ENCODE measurements at regions not wholly inside any gene's neighbourhood (a gene's known extent, or its start where the extent isn't known, plus 50 kb on each side); places are given as distances from the start of the nearest gene placed in this dataset.

DNA sequence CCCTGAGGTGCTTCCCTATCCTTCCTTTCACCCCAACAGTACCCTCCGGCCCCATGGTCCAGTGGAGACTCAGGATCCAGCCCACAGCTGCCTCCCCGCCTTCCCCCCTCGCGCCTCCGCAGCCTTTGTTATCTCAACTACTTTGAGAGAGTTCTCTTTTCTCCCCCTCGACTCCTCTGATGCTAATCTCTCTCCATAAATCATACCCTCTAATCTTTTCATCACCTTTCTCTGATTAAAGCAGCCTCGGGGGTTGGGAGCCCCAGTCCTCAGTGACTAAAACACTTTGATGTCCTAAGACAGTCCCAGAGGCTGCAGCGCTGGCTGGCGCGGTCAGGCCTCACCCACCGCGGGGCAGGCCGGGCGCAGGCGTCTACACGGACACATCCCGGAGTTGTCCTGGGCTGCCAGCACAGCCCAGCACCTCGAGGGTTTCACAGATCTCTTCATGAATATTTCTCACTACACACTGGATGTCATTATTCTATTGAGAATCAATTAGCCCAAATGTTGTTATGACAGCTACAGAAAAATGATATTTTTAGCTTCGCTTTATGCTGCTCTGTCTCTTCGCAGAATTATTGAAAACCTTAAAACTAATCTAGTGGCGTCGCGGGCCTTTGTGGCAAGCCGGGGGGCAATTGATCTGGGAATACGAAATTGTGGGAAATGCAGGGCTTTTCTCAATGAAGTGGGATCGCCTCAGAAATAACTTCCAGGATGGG, 289.5 kb downstream of the RRAGC start:
- DNase-seq: peak; percentile 51

GRCh38 chr1:38568061-38568857, 291.3 kb downstream of the RRAGC start:
- DNase-seq: no peak

DNA sequence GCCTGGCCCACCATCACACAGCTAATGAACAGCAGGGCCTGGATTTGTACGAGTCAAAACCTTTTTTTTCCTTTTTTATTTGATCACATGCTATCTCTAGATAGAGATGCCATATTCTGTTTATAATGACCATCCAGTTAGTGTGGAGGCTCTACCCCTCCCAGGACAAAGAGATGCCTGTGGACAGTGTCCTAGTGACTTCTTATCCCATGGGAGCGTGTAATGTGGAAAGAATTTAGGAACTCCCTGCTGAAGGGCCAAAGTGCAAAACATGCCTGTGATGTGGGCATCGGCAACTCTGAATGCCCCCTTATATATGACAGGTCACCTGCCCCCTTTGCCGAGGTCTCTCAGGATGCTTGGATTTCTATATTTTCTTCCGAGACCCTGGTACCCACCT, 292.2 kb downstream of the RRAGC start:
- DNase-seq: no peak

GRCh38 chr1:38565020-38565491, 294.5 kb downstream of the RRAGC start:
- no peak for DNase-seq

DNA sequence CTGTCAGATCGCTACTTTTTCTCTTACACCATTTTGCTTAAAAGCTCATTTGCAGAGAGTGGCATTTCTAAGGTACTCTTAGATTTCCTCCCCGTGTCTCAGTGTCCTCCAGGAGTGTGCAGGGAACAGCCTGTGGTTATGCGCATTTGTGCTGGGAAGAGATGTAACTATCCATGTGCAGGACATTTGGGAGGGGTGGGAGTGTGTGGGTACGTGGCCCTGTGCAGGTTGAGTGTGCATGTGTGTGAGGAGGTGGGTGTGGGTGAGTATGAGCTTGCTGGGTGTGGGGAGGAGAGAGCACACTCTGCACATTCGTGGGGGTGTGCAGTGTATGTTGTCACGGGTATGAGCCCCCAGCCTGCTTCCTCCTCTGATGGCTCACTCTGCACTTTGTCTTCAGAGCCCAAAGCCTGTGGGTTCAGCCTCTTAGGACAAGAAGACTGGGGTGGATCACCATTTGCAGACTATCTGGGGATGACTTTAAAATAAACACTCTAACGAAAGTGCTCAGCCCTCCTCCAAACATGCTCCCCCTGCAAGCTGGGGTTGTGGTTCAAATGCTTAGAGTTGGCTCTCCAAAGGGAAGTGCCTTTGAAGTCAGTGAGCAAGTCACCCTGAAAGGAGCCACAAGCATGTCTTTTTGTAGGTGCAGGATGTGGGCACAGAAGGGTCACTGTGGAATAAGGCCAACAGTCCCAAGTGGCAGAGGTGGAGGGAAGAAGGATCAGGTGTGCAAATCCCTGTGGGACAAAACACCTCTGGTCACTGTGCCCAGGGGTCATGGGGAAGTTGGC, 295.4 kb downstream of the RRAGC start:
- DNase-seq: no peak

DNA sequence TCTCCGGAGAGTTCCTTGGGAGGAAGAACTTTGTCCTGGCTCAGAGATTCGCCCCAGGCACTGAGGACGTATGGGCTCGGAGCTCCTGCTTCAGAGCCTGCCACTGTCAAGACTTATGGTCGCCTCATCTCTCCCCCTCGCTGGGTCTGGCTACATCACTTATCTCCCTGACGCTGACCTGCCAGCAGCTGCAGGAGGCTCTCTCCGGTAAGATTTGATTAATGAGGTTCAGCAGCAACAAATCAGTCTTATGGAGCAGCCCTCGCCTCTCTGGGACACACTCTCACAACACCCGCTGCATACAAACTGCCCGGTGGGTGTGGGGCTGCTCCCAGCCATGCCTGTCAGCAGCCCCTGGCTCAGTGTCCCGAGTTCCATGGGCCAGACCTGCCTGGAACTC, 297.8 kb downstream of the RRAGC start:
- DNase-seq: no peak

DNA sequence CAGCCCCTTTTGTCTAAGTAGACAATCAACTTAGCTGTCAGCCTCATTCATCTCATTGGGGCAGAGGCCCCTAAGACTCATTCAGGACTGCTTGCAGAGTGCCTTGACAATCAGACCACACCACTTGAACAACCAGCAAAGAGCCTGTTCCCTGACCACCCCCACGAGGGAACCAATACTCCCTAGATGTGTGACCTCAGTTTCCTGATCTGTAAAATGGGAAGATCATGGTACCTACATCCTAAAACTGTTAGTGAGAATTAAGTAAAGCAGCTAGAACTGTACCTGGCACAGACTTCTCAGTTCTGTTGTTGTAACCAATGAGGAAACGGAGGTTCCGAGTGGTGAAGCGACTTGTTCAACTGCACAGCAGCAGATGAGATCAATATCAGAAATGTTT, 298.5 kb downstream of the RRAGC start:
- DNase-seq: no peak

DNA sequence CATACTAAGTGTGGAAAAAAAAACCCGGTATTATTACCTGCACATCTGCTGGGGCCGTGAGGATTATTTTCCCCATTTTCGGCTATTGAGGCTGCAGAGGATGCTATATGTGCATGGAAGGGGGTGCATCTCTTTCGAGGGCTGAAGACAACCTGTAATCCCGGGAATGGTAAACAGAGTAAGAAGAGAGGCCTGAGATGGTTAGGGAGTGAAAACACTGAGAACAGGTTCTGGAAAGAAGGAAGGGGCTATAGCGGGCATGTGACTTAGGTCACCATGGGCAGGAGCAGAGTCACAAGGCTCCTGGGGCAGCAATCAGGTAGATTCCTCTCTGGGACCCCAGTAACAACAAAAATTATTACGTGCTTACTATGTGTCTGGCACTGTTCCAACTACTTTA, 299.1 kb downstream of the RRAGC start:
- DNase-seq: no peak

DNA sequence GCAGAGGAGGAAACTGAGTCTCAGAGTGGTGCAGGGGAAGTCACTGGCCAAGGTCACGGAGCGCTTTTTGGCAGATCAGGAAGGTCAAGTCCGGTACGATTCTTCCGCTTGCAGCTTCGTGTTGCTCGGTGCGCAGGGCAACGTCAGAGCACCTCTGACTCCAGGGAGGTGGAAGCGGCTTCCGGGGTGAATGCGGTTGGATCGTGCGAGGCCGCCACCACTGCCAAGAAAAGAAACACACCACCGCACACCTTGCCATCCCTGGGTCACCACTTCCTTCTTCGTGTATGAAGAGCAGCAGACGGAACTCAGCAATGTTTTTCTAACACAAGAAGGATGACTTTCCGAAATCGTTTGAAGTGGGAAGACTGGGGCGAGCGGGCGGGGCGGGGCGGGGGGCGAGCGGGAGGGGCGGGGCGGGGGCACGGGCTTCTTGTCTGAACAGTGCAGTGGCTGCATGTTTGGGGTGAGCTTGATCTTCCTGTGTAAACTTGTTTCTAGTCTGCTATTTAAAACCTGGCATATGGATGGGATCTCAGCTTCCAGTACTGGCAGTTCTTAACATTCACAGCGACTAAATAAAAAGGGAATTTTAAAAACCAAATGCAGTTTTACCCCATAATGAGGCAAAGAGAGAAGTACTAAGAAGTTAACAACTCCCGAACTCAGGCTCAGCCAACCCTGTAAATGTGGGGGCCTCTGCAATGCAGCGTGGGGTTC, 300.0 kb downstream of the RRAGC start:
- peak; percentile 88 for DNase-seq

DNA sequence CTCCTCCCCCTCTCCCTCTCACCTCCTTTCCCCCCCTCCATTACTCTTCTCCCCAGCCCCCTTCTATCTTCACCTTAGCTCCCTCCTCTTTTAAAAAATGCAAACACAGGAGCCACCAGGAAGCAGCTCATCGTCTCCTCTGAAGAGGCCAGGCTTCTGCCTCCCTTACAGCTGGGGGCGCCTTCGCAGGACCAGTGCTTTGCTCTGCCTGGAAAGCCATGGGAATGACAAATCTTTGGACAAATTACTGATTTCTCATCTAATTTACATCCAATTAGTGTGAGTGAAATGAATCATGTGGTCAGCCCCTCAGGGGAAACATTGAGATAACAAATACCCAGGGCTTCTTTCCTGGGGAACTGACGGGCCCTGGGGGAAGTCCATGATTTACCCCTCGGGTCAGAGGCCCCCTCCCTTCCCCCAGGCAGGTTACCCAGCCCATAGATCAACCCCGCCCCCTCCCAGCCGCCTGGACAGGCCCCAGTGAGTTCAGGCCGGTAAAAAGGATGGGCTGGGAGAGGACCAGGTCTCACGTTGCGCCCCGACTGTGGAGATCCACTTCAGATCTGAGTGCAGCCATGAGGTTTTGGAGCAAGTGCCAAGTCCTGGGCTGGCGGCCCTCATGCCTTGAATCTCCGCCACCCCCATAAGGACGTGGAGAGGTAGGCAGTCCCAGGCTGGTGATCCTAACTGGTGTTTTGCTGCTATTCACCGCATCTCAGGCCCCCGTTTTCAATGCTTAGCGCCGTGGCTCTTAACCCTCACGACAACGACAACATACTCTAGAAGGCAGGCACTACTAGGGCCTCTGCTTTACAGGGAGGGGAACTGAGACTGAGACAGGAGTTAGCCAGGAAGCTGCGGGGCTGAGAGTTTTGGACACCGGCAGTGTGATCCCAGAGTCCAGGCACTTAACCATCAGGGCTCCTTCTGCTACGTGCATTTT, 300.8 kb downstream of the RRAGC start:
- DNase-seq: no peak

GRCh38 chr1:38558055-38558454, 301.5 kb downstream of the RRAGC start:
- peak; percentile 54 for DNase-seq

GRCh38 chr1:38555594-38555993, 304.0 kb downstream of the RRAGC start:
- DNase-seq: no peak

DNA sequence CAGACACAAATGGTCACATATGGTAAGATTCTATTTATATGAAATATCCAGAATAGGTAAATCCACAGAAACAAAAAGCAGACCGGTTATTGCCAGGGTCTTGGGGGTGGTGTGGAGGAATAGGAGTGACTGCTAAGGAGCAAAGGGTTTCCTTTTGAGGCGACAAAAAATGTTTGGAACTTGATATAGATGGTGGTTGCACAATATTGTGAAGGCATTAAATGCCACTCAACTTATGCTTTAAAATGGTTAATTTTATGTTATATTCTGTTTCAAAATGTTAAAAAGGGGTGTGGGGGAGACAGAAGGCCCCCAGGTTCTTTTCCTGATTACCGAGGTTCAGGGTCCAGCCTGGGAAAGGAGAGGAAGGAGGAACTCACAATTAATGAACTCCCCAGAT, 304.4 kb downstream of the RRAGC start:
- DNase-seq: no peak

DNA sequence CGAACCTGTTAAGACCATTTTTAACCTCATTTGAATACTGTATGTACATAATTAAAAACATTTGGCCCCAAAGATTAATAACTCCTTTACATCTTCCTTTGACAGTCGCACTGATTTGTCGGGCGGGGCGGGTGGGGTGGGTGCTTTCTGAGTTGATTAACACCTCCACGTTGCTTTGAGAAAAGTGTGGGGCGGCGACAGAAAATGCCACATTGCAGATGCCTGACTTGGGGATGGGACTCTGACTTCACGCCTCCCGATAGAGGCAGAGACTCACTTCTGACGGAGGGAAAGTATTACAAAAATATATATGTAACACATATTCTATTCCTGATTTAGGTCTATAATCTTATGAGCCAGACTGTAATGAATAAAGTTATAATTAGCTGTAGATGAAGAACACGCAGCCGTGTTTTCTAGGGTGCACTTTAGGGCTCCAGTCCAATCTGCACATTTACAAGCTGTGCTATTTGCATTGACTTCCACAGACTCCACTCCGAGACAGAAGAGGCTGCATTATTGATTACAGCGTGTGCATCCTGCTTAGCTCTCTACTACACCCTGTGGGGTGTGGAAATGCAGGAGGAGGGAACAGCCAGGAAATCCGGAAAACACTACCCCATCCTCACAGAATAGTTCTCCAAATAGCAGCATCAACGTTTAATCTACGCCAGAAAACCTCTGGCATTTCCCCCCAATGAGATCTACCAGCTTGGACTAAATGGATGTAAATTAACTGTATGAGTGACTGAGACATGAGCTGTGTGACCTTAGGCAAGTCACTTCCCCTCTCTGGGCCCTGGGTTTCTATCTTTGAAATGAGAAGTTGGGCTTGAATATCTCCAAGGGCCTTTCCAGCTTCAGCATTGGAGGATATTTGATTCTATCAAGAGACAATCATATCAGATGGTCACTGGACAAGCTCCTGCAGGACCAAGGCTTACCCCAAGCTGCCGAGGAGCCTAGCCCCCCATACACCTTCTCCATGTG, 308.0 kb downstream of the RRAGC start:
- no peak for DNase-seq

- DNase-seq: no peak
These were observed 310.4 kb downstream of the RRAGC start for GRCh38 chr1:38549191-38549590.

DNA sequence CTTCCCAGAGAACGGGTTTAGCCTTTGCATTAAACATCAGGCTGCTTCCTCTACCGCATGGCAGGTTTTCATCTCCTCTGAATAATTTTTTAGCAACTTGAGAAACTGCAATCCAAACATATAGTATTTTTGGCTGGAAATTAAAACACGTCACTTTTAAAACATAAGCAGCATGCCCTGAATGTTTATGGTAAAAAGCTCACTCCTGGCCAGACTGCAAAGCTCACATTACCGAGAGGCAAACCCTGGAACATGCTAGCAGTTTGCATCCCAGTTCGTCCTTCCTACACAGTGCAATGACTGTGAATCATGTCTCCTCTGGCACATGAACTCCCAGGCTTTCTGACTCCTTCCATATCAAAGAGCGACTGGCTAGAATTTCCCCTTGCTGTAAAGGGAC, 312.3 kb downstream of the RRAGC start:
- DNase-seq: no peak

DNA sequence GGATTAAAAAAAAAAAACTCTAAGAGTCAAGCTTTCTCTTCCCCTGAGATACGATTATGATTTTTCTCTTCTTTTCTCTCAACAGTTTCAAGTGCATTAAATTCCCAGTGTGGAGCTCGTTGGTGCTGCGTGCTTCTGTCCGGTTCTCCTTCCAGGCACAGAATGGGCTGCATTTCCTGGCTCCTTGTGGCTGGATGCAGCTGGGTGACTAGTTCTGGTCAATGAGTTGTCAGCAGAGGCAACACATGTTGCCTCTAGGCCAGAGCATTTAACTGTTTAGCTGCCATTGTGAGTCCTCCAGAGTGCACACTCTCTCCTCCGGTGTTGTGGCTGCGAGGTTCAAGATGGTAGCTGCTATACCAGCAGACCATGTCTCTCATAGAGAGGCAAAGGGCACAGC, 312.9 kb downstream of the RRAGC start:
- peak; percentile 15 for DNase-seq

GRCh38 chr1:38541223-38541622, 318.3 kb downstream of the RRAGC start:
- no peak for DNase-seq

DNA sequence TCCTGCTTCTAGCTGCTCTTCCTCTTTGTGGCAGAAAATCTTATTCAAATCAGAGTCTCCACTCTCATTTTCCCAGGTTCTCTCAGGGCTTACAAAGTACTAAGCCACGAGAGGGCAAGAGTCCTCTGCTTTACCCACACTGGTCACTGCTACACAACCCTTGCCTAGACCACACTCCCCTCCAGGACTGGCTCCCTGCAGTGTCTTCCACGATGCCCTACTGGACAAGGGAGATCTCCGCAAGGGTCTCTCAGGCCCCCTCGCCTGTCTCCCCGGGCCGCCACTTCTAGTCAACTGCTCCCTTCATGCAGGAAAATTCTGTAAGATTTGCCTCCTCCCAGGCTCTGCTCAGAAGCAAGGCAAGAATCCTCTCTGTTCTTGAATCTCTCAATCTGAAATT, 319.6 kb downstream of the RRAGC start:
- no peak for DNase-seq

GRCh38 chr1:38538834-38539233, 320.7 kb downstream of the RRAGC start:
- no peak for DNase-seq
